ENCODE measurements at regions not wholly inside any gene's neighbourhood (a gene's known extent, or its start where the extent isn't known, plus 50 kb on each side); places are given as distances from the start of the nearest gene placed in this dataset.

DNA sequence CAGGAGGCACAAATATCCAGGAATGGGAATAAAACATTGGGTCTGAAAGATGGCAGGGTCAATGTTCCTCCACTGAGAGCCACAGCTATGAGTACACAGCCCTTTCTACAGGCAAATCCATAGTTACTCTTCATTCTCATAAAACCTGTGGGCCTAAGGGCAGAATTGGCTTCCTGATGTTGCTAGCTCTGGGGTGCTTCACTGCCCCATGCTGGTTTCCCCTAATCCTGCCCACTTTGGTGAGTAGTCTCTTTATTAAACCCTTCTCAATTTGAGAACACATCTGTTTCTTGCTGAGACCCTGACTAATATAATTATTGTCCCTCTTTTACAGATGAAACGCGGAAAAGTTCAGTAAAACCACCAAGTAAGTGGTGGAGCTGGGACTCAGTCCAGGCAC is 66.3 kb upstream of the RAI14 start:
- DNase-seq, result no peak

DNA sequence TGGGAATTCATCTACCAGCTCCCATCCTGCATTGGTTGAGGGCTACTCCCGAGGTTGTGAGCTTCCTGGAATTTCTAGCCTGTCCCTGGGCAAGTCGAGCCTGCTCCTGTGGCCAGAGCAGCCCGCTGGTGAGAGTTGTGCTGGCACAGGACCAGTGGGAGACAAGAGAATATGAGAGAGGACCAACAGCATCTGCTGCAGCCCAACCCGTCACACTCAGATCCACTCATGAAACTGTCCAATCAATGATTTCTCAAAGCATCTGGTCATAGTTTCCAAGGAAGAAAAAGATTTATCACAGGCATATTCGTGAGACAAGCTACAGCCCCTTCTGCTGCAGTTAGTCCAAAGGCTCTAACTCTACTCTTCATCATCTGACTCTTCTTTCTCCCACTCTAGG is 64.4 kb upstream of the RAI14 start:
- peaks cover 2% of the 10 kb centered on the region for H3K4me1 Mint-ChIP-seq
- H3K9me3 Mint-ChIP-seq, result no peaks in the 10 kb centered on the region
- CTCF ChIA-PET, result no interaction called here
- peaks cover 8% of the 10 kb centered on the region for H3K27me3 Mint-ChIP-seq
- POLR2A ChIA-PET, result no interaction called here
- H3K27ac Mint-ChIP-seq, result no peak overlapping the region
- H3K4me3 Mint-ChIP-seq, result no peak overlapping the region
- DNase-seq, result no peak
- no peaks in the 10 kb centered on the region for H3K36me3 Mint-ChIP-seq (ENCODE audit: low read depth)

More for the DNA sequence above, 66.3 kb upstream of the RAI14 start:
- H3K4me1 Mint-ChIP-seq, result peaks cover 2% of the 10 kb centered on the region
- CTCF ChIA-PET, result no interaction called here
- POLR2A ChIA-PET, result interaction anchor here (0.6 kb wide), 1 partner anchor 345 kb away, joined by 3 read pairs; no protein-coding TSS in a partner anchor
- H3K27ac Mint-ChIP-seq, result no peak overlapping the region
- H3K4me3 Mint-ChIP-seq, result no peak overlapping the region
- H3K9me3 Mint-ChIP-seq, result no peaks in the 10 kb centered on the region
- H3K36me3 Mint-ChIP-seq (ENCODE audit: low read depth), result no peaks in the 10 kb centered on the region
- peaks cover 7% of the 10 kb centered on the region for H3K27me3 Mint-ChIP-seq

DNA sequence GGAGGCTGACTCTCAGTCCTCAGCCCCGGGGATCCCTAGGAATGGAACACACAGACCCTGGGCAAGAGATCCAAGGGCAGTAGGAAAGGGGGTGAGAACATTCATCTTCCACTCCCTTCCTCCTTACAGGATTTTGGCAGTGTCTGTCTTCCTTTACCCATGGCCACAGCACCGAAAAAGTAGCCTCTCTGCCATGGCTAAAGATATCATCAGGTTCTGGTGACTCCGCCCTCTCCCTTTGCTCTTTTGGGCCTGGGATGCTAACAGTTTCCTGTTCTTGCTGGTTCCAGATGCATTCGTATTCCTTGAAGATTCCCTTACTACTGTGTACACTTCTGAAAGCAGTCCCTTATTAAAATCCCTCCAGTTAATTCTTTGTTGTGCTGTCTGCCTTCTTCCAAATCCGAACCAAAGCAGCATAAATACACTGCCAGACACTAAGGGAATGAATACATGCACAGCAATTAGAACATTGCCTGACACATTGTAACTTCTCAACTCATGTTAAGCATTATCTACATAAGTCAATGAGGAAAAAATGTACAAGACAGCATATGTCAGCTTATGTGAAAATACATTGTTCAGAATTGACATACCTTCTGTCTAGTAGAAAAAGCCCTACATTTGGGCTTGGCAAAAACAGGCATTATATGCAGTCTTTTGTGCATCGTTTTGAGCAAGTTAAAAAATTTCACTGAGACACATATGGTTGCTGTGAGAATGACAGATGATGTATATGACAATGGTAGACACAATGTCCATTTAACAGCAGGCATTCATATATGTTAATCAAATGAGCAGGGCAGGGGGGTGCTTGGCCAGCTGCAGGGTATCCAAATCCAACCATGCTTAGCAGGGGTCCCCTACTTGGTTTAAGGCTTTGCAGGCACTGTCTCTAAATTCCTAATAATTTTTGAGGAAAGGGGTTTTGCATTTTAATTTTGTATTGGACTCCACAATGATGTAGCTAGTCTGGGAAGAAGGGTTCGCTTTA is 58.8 kb upstream of the RAI14 start:
- DNase-seq, result no peak
- Mint-ChIP-seq H3K4me1 (no peaks in the 10 kb centered on the region), H3K27ac (no peak overlapping the region), H3K4me3 (no peak overlapping the region), H3K36me3 (ENCODE audit: low read depth) (no peaks in the 10 kb centered on the region), H3K27me3 (peaks cover 3% of the 10 kb centered on the region), H3K9me3 (no peaks in the 10 kb centered on the region)
- POLR2A ChIA-PET, result interaction anchor here (0.7 kb wide), 1 partner anchor 747 kb away, joined by 3 read pairs; no protein-coding TSS in a partner anchor
- CTCF ChIA-PET, result no interaction called here

DNA sequence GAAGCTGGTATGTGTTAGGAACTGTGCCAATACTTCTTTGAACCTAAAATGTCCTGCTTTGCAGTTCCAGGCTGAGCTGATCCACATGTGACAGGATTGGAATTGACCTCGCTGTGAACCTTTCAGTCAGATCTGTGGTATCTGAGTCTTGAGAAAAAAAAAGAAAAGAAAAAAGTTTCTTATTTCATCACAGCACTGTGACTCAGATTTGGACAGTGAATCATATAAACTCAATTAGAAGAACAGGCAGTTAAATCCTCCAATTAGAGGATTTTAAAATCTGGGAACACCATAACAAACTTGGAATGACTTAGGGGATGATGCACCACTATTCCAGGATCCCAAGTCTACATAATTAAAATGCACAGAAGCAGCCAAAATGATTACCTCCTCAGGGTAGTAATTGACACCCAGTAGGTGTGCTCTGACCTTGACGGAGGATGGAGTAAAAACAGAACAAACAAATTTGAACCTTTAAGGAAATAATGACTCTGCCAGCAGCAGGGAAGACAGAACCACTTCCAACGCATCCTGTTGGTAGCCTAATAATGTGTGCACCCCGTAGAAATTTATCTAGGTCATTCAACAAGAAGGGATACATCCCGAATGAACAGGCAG is 57.8 kb upstream of the RAI14 start:
- H3K27me3 Mint-ChIP-seq, result peaks cover 3% of the 10 kb centered on the region
- H3K4me1 Mint-ChIP-seq, result no peaks in the 10 kb centered on the region
- CTCF ChIA-PET, result no interaction called here
- H3K9me3 Mint-ChIP-seq, result no peaks in the 10 kb centered on the region
- H3K36me3 Mint-ChIP-seq (ENCODE audit: low read depth), result no peaks in the 10 kb centered on the region
- DNase-seq, result no peak
- POLR2A ChIA-PET, result interaction anchor here (0.7 kb wide), 1 partner anchor 748 kb away, joined by 3 read pairs; no protein-coding TSS in a partner anchor
- no peak overlapping the region for H3K27ac Mint-ChIP-seq
- no peak overlapping the region for H3K4me3 Mint-ChIP-seq

DNA sequence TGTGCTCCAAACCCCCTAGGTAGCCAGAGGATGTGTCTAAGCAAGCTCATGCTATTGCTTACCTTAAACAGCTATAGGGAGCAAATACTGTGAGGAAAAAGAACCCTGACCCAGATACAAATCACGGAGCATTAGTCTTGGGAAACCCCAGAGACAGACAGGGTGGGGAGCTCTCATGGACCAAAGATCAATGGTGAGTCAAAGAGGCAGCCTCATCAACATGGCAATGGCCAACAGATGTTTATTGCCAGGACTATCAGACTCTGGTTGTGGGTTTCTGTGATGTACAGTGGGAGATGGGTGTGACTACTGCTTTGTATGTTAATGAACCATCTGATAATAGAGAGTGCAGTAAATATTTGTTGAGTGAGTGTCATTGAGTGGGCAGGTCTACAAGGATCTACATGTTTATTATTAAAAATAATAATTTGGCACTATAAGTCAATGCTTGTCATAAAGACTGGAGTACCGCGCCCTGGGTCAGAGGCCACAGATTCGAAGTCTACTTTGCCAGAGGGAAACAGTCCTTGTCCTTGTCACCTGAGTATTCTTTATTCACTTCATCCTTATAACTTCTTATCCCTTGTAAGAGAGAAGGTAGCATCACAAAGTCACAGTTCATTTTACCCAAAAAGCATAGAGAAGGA is 56.5 kb upstream of the RAI14 start:
- no peak for DNase-seq

DNA sequence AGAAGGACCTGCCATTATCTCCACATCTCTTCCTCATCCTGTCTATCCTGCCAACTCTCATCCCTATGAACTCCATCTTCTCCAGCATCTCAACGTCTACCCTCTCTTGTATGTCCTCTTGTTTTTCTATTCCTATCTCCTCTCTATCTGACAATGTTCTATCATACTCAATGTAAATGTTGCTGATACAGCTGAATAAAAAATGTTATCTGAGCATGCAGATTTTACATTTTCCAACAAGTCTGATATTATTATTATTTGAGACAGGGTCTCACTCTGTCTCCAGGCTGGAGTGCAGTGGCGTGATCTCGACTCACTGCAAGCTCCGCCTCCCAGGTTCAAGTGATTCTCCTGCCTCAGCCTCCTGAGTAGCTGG is 56.0 kb upstream of the RAI14 start:
- no peaks in the 10 kb centered on the region for H3K4me1 Mint-ChIP-seq
- no peak for DNase-seq
- H3K27ac Mint-ChIP-seq, result no peak overlapping the region
- no peak overlapping the region for H3K4me3 Mint-ChIP-seq
- no peaks in the 10 kb centered on the region for H3K27me3 Mint-ChIP-seq
- ChIA-PET CTCF (no interaction called here), POLR2A (interaction anchor here (0.6 kb wide), 1 partner anchor 315 kb away, joined by 5 read pairs; no protein-coding TSS in a partner anchor)
- no peaks in the 10 kb centered on the region for H3K9me3 Mint-ChIP-seq
- H3K36me3 Mint-ChIP-seq (ENCODE audit: low read depth), result no peaks in the 10 kb centered on the region

More for the DNA sequence above, 56.5 kb upstream of the RAI14 start:
- Mint-ChIP-seq H3K4me1 (no peaks in the 10 kb centered on the region), H3K4me3 (no peak overlapping the region), H3K27me3 (peaks cover 3% of the 10 kb centered on the region), H3K9me3 (no peaks in the 10 kb centered on the region), H3K27ac (no peak overlapping the region), H3K36me3 (ENCODE audit: low read depth) (no peaks in the 10 kb centered on the region)
- CTCF ChIA-PET, result no interaction called here
- POLR2A ChIA-PET, result interaction anchor here (0.6 kb wide), 1 partner anchor 315 kb away, joined by 5 read pairs; no protein-coding TSS in a partner anchor

DNA sequence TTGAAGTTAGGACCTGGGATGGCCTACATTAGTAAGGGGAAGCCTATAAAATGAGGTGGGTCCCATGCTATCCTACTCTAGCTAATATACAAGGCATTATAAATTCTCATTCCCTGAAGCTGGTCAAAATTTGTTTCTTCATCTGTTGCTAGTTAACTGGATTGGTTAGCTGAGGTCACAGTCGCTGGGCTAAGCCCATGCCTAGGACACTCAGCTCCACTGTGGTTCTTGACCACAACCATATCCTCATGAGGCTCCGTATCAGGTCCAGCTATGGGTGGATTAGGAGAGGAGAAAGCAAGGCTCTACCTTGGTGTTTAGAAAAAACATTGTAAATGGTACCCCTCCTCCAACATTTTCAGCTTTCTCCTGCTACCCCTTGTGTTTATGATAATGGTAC is 52.8 kb upstream of the RAI14 start:
- POLR2A ChIA-PET, result no interaction called here
- H3K27ac Mint-ChIP-seq, result no peak overlapping the region
- H3K4me3 Mint-ChIP-seq, result no peak overlapping the region
- peaks cover 1% of the 10 kb centered on the region for H3K27me3 Mint-ChIP-seq
- H3K4me1 Mint-ChIP-seq, result no peaks in the 10 kb centered on the region
- CTCF ChIA-PET, result no interaction called here
- H3K9me3 Mint-ChIP-seq, result no peaks in the 10 kb centered on the region
- no peak for DNase-seq
- no peaks in the 10 kb centered on the region for H3K36me3 Mint-ChIP-seq (ENCODE audit: low read depth)

DNA sequence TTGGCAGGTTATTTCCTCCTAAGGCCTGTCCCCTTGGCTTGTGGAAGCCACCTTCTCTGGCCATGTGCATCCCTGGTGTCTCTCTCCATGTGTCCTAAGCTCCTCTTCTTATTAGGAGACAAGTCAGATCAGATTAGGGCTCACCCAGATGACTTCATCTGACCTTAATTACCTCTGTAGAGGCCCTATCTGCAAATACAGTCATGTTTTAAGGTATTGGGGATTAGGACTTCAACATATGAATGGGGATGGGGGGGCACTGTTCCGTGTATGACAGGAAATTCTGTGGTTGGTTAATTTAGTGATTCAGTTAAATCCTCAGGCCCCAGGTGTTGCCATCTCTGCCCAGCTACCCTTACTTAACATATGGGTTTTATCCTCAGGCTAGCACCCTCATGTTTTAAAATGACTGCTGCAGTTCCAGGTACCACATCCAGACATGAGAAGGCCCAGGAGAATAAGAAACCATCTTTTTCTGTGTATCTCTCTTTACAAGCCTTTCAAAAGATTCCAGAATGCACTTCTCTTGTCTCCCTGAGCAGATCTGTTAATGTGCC is 51.9 kb upstream of the RAI14 start:
- Mint-ChIP-seq H3K27ac (no peak overlapping the region), H3K9me3 (no peaks in the 10 kb centered on the region), H3K36me3 (ENCODE audit: low read depth) (no peaks in the 10 kb centered on the region), H3K4me1 (no peaks in the 10 kb centered on the region), H3K27me3 (peaks cover 3% of the 10 kb centered on the region), H3K4me3 (no peak overlapping the region)
- ChIA-PET POLR2A (no interaction called here), CTCF (no interaction called here)
- DNase-seq, result no peak

DNA sequence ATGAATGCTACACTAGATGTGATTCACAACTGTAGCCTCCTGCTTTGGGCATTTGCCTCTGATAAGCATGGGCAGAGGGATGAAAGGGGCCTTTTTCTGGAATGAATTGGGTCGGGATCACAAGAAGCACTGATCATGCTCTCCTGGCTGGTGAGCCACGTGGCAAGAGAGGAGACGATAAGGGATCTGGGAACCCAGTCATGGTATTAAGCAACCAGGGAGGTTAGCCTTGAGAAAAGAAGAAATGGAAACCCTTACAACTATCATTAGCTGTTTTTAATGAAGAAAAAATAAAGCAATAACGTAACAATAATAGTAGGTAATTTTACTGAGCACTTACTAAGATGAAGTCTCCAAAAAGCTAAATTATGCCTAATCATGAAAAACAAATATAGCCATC is 50.0 kb upstream of the RAI14 start:
- H3K27me3 Mint-ChIP-seq, result peaks cover 6% of the 10 kb centered on the region
- no peaks in the 10 kb centered on the region for H3K9me3 Mint-ChIP-seq
- CTCF ChIA-PET, result no interaction called here
- no peak overlapping the region for H3K27ac Mint-ChIP-seq
- POLR2A ChIA-PET, result no interaction called here
- H3K36me3 Mint-ChIP-seq (ENCODE audit: low read depth), result no peaks in the 10 kb centered on the region
- no peaks in the 10 kb centered on the region for H3K4me1 Mint-ChIP-seq
- DNase-seq, result no peak
- no peak overlapping the region for H3K4me3 Mint-ChIP-seq

Measured in activated CD4-positive, alpha-beta T cell treated with anti-CD3 and anti-CD28 coated beads, Interleukin-2, amount 10 ng/mL, durations not matched to agents 7 days and 5 days (primary cell).